ENCODE measurements at regions not wholly inside any gene's neighbourhood (a gene's known extent, or its start where the extent isn't known, plus 50 kb on each side); places are given as distances from the start of the nearest gene placed in this dataset.

DNA sequence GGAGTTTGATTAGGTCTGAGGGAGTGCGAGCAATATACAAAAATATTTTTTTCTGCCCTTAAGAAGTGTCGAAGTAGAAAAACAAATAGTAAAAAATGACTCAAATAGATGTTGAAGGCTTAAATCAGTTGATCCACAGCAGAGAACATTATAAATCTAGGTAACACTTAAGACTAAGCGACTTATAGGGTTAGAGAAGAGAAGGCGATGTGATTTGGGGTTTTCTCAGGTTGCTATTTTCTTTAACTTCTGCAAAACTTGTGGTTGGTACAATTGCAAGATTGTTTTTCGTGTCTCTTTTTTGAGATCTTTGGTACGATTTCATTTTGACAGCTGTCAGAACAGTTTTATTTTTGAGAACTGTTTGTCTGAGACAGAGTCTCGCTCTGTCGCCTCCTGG lies 1479.5 kb downstream of the PCDH7 start:
- no peak for DNase-seq

DNA sequence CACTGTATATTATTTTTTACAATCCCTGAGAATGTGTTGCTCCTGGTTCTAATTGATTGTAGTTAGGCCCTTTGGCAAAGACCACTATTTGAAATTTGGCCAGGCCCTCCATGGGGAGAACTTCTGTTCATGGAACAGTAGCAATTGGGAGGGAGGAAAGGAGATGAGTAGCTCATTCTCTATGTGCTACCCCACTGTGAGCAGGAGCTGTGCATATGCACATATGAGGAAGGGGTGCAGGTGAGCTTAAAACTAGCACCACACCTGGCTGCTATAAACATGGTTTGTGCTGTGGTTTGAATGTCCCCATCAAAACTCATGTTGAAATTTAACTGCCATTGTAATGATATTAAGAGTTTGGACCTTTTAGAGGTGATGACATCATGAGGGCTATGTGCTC lies 1483.2 kb downstream of the PCDH7 start:
- DNase-seq: no peak

DNA sequence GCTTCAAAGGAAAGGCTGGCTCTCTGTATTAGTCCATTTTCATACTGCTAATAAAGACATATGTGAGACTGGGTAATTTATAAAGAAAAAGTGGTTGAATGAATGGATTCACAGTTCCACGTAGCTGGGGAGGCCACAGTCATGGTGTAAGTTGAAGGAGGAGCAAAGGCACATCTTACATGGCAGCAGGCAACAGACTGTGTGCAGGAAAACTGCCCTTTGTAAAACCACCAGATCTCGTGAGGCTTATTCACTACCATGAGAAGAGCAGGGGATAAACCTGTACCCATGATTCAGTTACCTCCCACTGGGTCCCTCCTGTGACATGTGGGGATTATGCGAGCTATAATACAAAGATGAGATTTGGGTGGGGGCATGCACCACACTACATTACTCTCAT lies 1486.6 kb downstream of the PCDH7 start:
- DNase-seq: no peak

DNA sequence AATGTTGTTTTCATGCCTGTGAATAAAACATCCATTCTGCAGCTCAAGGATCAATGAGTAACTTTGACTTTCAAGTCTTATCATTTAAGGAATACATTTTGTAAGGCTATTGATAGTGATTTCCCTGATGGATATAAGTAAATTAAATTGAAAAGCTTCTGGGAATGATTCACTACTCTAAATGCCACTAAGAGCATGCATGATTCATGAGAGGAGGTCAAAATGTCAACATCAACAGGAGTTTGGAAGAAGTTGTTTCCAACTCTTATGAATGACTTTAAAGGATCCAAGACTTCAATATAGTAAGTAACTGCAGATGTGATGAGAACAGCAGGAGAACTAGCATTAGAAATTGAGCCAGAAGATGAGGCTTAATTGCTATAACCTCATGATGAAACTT lies 1487.3 kb downstream of the PCDH7 start:
- DNase-seq: no peak

DNA sequence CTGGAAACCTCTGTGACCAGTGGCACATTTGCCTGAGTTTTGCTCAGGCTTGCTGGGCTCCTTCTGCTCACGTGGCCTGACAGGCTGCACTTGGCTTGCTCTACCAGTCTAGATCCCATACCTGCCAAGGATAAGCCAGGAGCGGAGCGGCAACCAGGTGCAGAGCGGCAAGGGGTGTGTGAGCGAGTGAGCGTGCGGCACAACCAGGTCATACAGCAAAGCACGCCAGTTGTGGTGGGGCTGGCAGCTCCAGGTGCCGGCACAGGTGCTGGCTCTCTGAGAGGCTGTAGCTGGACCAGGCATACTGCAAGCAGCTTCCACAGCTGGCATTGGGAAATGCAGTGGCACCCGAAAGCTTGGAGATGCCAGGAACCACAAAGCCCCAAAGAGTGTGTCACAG lies 1495.1 kb downstream of the PCDH7 start:
- DNase-seq: no peak

DNA sequence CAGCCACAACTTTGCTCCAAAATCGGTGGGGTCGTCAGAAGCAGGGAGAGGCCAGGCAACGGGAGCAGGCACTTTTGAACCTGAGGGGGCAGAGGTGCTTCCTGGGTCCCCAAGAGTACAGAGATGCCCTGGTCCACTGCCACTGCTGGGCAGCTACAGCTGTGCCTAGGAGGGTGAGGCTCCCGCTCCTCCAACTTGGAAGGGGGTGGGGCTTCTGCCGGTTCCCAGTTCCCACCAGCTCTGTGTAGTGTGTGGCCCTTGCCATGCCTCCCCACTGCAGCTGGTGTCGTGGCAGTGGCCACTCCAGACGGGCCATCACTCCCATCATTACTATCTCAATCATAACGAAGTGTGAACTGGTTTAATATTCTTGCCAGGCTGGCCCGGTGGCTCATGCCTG lies 1496.3 kb downstream of the PCDH7 start:
- no peak for DNase-seq

DNA sequence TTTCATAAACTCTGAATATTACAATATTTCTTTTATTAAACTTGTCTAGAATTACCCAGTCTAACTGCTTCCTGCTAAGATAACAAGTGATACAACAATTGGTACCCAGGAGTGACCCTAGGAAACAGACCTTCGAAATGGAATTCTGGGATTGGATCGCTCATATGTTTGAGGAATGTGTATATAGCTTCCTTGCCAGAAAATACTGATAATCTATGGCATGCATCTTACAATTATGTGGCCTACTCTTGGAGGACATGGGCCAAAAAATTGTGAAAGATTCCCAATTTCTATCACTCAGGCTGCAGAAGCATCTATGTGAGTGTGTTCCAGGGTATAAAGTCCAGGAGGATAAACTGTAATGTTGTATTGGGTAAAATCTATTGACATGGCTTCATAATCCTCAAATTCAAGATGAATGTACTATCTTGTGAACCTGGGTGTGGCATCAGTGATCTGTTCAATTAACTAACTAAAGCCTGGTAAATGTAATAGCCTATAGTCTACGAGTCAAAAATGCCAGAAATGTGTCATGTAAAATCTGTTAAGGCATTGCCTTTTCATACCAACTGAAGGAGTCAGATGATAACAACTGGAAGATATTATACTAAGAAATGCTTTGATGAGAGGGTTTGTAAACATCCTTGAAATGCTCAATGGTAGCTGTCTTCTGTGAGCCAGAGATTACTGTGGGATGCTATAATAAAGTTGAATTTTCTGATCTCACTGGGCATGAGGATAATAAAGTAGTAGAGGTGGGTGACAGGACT lies 1499.3 kb downstream of the PCDH7 start:
- no peak for DNase-seq

DNA sequence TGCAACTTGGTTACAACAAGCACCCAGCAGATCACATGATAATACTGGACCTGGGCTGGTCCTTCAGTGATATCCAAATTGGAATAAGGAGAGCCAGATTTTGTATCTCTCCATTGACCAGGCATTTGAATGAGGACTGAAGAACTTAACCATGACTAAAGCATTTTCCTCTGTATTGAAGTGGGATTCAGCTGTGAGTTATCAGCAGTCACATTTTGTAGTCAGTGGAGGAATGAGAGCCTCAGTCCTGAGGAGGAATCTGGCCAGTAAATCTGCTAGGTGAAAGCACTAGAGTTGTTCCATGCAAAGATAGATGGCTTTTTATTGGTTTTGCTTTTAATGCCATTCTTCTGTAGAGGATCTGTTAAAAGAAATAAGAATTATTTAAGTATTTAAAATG lies 1506.0 kb downstream of the PCDH7 start:
- no peak for DNase-seq

DNA sequence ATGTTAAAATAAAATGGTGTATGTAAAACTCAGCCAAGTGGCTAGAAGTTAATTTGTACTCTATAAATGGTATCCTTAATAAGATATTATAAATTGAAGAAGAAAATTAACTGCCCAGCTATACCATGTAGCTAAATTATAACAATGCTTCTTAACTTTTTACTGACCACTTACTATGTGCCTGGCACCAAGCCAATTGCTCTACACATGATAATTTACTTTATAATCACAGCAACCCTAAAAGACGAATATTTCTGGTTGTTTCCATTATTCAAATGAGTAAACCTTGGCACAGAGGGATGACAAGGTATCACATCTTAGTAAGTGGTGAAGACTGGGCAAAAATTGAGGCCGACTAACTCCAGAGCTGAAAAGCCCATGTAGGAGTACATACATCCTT lies 1506.6 kb downstream of the PCDH7 start:
- DNase-seq: no peak

DNA sequence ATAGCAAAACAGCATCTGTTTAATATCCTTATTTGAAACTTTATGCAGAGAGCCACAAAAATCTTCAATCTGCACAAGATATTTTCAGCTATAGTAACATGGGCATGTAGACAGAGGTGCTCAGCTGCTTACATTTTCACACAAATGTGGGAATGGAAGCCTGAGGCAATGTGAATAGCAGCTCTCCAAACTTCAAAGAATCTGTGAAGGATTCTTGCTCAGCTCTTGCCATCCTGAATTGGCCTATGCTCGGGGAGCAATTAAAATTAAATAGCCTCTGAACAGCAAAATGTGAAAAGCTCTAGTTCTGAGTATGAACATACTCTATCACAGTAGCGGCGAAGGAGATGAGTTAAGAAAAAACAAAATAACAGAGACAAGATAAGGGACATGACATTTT lies 1523.8 kb downstream of the PCDH7 start:
- DNase-seq: no peak

DNA sequence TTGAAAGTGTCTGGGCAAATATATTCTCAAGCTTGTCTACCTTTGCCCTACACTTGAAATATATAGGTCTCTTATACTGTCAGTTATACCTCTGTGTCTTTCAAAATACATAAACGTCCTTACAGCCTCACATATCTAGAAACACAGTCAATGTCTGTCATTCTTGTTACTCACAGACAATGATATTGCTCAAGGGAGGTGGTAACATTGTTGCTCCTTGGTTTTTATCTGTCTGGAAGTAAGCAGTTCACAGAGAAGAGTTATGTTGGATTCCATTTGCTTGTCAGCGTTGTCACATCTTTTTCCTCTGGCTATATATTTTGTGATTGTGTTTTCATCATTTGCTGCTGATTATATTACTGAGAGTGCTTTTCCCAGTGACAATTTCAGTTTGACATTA lies 1528.9 kb downstream of the PCDH7 start:
- no peak for DNase-seq

DNA sequence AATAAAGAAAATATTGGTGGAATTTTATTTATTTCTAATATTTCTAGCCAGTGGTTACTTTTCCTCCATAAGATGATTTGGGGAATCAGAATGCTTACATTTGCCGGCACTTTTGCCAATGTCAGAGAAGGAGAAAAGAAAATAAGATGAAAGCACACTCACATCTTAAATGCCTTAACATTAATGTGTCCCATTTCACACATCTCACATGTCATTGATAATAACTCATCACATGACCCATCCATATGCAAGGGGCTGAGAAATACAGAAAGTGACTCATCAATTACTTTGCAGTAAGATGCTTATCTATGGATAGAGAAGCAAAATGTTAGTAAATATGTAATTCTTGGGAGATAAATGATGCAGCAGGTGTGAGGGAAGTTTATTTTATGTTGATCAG lies 1531.0 kb downstream of the PCDH7 start:
- no peak for DNase-seq

DNA sequence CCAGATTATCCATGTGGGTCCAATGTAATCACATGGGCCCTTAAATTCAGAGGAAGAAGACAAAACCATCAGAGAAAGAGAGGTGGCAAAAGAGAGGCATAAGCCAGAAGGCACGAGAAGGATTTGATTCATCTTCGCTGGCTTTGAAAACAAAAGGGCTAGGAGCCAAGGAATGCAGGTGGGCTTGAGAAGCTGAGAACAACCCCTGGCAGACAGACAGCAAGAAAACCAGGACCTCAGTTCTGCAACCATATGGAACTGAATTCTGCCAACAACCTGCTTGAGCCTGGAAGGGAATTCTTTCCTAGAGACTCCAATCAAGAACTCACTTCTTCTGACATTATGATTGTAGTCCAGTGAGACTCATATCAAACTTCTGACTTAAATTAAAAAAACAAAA lies 1531.8 kb downstream of the PCDH7 start:
- DNase-seq: no peak

DNA sequence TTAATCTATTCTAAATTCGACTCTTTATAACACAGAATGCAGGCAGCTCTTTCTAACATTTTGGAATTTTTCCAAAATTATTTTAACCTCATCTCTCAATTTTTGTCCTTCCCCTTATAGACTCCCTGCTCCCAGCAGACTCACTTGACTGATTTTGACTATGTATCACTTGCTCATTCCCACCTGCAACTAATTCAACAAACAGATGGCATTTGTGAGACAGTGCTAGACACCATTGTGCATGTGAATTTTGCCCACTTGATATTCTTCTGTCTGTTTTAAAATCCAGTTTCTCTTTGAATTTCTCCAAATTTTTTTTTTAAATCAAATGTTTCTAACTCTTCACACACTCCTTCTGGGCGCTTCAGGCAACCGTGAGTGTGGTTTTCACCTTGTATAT lies 1534.0 kb downstream of the PCDH7 start:
- DNase-seq: no peak

DNA sequence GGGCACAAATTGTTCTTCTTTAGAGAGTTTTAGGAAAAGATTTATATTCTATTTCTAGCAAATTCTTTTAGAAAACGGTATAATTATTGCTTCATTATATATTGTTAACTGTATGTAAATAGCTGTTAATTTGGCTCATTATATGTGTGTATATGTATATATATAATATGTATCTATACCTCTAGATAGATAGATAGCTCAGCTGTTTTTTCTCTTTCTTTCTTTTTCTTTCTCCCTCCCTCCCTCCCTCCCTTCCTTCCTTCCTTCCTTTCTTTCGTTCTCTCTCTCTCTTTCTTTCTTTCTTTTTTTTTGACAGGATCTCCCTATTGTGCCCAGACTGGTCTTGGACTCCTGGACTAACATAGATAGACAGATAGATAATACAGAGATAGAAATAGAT lies 1538.8 kb downstream of the PCDH7 start:
- DNase-seq: no peak

DNA sequence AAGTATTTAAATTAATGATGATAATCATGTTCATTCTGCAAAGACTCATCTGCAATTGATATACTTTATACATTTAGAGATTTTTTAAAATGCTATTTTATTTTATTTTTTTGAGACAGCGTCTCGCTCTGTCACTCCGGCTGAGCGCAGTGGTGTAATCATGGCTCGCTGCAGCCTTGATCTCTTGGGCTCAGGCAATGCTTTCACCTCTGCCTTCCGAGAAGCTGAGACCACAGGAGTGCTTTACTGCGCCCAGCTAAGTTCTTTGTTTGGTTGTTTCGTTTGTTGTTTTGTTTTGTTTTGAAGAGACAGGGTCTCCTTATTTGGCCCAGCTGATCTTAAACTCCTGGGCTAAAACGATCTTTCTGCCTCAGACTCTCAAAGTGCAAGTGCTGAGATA lies 1541.0 kb downstream of the PCDH7 start:
- no peak for DNase-seq

DNA sequence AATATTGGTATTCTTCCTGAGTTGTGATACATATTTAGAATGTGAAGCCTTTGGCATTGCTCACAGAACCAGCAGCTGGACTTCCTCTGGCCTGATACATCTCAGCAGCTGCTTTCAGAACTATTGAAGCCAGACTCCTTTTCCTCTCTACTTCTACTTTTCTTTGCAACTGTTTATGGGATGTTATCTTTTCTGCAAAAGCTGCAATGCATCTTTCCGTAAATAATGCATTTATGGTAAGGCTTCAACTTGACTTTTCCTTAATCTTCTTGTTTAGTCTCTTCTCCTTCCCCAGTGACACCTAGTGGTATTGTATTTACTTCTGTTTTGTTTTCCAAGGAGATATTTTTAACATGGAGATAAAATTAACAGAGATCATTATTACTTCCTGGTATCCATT lies 1548.7 kb downstream of the PCDH7 start:
- no peak for DNase-seq

DNA sequence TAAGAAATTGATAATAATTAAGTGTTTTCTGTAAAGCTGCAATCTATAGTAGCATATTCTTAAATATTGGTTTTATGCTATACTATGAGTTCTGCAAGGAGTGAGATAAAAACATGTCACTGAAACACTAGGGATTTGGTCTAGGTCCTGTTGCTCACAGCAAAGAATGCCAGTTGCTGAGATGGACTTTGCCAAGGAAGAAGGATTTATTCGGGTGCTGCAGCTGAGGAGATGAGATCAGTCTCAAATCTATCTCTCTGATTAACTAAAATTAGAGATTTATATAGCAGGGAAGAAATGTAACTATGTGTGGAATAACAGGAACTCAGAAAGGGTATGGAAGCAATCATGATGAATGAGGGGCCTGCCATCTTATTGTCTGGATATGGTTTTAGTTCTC lies 1569.9 kb downstream of the PCDH7 start:
- DNase-seq: no peak

DNA sequence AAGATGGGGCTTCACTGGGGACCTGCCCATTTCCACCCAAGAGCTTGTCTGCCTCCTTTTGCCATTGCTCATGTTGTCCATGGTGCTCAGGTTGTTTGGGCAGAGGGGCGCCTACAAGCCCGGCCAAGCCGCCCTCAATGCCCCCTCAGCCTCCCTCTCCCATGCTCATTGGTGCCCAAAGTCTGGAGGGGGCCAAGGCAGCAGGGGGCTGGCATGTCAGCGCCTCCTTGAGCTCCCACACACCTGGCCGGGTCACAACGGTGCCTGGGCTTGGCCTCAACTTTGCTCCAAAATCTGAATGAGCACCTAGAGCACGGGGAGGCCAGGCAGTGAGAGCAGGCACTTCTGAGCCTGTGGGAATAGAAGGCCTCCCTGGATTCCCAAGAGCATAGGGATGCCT lies 1598.8 kb downstream of the PCDH7 start:
- no peak for DNase-seq

DNA sequence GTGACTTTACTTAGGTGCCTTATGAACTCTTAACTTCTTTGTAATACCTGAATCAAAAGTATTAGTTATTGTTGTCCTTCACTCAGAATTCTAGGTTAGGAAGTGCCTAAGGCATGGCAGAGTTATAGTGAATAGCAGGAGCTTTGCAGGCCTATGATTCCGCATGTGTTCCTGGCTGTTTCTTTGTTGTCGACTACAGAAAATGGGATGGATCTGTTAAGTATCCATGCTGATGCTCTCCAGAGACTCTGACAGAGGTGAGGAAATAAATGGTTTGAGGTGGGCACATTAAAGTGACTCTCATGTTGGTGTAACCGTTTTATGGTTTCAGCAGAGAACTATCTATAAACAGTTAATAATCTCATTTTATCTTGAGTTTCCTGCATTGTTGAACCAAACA lies 1601.3 kb downstream of the PCDH7 start:
- no peak for DNase-seq

DNA sequence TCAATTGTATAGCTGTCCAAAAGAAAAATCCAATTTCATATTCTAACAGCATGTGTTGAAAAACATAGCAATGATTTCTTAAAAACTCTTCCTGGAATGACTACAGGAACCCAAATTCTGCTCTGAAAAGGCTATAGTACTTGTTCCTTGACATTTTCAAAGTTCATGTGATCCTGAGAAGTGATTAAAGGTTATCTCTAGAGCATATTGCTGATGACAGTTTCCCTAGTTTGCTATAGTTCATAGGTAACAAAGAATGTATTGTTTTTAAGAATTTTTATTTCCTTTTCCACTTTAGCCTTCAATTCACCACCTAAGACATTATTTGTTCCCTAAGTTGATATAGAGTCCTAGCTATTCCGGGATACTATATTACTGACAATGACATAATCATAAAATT lies 1614.6 kb downstream of the PCDH7 start:
- DNase-seq: no peak

DNA sequence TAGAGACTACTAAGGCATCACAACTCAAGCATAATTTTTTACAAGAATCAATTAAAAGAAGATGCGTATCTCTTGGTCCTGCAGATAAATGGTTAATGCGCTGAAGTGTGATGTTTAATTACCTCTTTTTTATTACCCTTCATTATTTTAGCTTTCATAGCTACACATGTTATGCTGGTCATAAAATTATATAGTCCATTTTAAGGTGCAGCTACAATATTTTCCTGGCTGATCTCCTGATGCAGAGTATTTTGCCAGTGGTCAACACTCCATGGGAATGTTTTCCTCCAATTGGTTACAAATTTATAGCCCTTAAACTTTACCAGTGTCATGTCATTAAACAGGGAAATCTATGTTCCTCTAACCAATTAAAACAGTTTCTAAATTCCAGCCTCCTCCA lies 1617.2 kb downstream of the PCDH7 start:
- no peak for DNase-seq

DNA sequence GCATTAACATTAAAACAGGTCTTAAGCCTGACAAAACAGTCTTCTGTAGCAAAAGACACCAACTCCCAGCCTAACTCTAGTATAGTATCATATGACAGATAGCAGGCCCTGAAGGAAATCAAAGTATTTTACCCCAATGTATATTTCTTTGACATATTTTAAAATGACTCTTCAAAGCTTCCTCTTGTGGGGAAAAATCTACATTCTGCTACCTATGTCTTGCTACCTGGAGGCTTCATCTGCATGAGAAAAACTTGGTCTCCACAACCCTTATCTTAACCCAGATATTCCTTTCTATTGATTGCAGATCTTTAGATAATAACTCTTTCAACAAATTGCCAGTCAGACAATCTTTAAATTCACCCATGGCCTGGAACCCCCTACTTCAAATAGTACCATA lies 1620.4 kb downstream of the PCDH7 start:
- no peak for DNase-seq

DNA sequence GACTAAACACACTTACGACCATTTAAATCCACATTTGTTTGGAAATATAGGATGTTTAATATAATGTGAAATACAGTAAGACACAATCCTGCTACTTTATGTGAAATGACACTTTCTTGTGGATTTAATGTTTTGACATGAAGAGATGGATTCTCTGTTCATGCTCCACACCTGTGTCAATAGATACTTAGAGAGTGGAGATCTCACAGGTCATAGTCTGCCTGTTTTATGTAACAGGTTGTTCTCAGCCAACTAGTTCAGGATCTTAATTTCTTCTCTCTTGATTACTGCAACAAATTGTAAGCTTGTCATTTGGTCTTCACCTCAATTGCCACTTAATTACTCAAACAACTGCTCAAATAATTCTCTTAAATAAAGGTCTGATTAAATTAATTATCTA lies 1621.2 kb downstream of the PCDH7 start:
- DNase-seq: no peak

DNA sequence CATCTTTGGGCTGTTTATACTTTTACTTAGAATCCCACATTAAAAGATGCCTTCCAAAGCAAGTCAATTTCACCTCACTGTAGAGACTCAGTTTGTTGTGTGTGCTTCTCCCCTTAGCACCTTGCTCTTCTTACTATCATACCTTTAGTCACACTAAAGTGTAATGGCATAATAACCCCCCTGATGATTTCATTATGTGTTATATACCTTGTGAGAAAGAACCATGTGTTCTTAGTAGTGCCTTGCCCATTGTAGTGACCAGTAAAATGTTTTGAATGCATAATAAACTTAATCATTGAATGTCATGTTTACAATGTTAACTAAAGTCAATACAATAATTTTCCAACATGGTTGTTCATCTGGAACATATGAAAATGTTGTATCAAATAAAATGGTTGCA lies 1621.9 kb downstream of the PCDH7 start:
- DNase-seq: no peak

DNA sequence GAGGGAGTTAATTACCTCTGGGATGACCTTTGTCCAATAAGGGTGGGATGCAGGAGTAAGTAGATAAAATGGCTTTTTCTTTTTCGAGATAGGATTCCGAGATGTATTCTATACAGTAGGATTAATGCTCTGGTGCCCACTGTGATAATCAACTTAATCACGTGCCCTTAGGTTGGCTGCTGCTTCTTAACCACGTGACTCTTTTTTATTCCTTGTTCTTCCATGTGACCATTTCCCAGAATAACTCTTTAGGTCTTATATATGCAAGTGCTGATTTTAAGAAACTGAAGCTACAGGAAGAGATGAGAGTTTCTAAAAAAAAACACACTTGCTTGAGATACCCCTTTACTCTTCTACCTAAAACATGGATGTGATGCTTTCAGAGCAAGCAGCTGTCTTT lies 1628.9 kb downstream of the PCDH7 start:
- DNase-seq: no peak
